H1 (cell line): ENCODE measurements at regions not wholly inside any gene's neighbourhood (a gene's known extent, or its start where the extent isn't known, plus 50 kb on each side); places are given as distances from the start of the nearest gene placed in this dataset.

Experiments used
- ASH2L ChIP-seq: fragments of 200-600, 300-600 bp; sonication (generic); IDR thresholded peaks from one replicate; pipeline ENCODE4 v1.7.1; 2017; ENCODE audit warnings: low read length
- CHD7 ChIP-seq: fragments of 300-600 bp; sonication (generic); IDR thresholded peaks from 2 replicates; pipeline ENCODE4 v1.7.1; 2012; ENCODE audit warnings: low read length, moderate library complexity, mild to moderate bottlenecking, inconsistent platforms; ENCODE audit not compliant: insufficient replicate concordance
- CTBP2 ChIP-seq: IDR thresholded peaks from 2 replicates; pipeline ENCODE4 v1.7.0; 2011; ENCODE audit warnings: borderline replicate concordance, mild to moderate bottlenecking, moderate library complexity, mixed read lengths, low read length; ENCODE audit not compliant: insufficient read depth, insufficient read length
- E2F6 ChIP-seq: IDR thresholded peaks from 2 replicates; pipeline ENCODE4 v1.6.1; 2012; ENCODE audit warnings: inconsistent platforms
- EGR1 ChIP-seq: IDR thresholded peaks from 2 replicates; pipeline ENCODE4 v1.6.1; 2011; ENCODE audit warnings: low read depth, low read length, borderline replicate concordance
- EP300 ChIP-seq, 2 experiments: IDR thresholded peaks; 1 replicate in 1 of 2; 2 replicates in 1 of 2; pipeline ENCODE4 v1.6.1; 2011 to 2012; ENCODE audit warnings: low read depth in 2 of 2, low read length in 2 of 2, mild to moderate bottlenecking in 2 of 2, borderline replicate concordance in 1 of 2, inconsistent platforms in 1 of 2, moderate library complexity in 1 of 2
- FOSL1 ChIP-seq: IDR thresholded peaks from 2 replicates; pipeline ENCODE4 v1.6.1; 2011; ENCODE audit warnings: mild to moderate bottlenecking, low read depth, low read length, moderate library complexity; ENCODE audit not compliant: insufficient read depth
- PHF8 ChIP-seq: fragments of 200-600 bp; sonication (generic); conservative IDR thresholded peaks from 2 replicates; pipeline ENCODE4 v1.7.1; 2012; ENCODE audit warnings: low read depth, mild to moderate bottlenecking, inconsistent platforms, low read length, moderate library complexity
- TBP ChIP-seq: IDR thresholded peaks from 2 replicates; pipeline ENCODE4 v1.6.1; 2011; ENCODE audit warnings: low read depth, low read length, improper control_type of control experiment

GRCh38 chr7:96800122-96800521 lies 90.5 kb upstream of the SEM1 start (continued):
- TF ChIP-seq CHD7 (no peak), E2F6 (no peak), CTBP2 (no peak), FOSL1 (no peak), EGR1 (no peak), EP300 (IDR thresholded peaks at IDR 0.05; ENCODE audit: borderline replicate concordance in 1 of 2, low read depth in 2 of 2, low read length in 2 of 2) (no peak), ASH2L (no peak), TBP (no peak), PHF8 (no peak)
